Right lobe of liver (tissue), 4 donors: ENCODE measurements at regions not wholly inside any gene's neighbourhood (a gene's known extent, or its start where the extent isn't known, plus 50 kb on each side); places are given as distances from the start of the nearest gene placed in this dataset.

Experiments
- CTCF ChIP-seq, 4 donors: fragments of 200-600 bp in 3 of 4; fragments of 450-650 bp in 1 of 4; IDR thresholded peaks; one replicate each; pipeline versions ENCODE4 v1.5.1 to v1.8.0; 2016 to 2022; ENCODE audit warnings: antibody characterized with exemption in 4 of 4, mild to moderate bottlenecking in 2 of 4
- POLR2A ChIP-seq: fragments of 450-650 bp; IDR thresholded peaks from one replicate; pipeline ENCODE4 v1.6.1; 2017; ENCODE audit warnings: antibody characterized with exemption, mild to moderate bottlenecking
- donor health status: DM: no; HTN: no; CAD: no.
- donor health status: DM: no; HTN: no; CAD: no.
- donor health status: DM: no; HTN: yes; CAD: no.

DNA sequence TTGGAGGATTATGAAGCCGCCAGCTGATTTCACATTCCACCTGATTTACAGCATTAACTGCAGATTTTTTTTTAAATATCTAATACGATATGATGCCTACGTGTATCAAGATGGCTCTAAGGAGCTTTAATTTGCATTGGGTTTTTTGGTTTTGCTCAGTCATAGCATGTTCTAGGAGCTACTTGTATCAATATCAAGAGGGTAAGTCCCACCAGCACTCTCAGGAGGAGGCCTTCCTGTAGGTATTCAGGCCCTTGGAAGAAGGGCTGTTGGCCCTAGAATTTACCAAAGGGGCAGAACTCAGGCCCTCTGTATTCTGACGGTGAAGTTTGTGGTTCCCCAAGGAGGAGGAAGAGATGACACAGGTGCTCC is 97.2 kb upstream of the IPO5 start:
- TF ChIP-seq CTCF (IDR thresholded peaks at IDR 0.05): no peak
- TF ChIP-seq POLR2A: no peak
